ENCODE measurements at regions not wholly inside any gene's neighbourhood (a gene's known extent, or its start where the extent isn't known, plus 50 kb on each side); places are given as distances from the start of the nearest gene placed in this dataset.

- Histone ChIP-seq H3K36me3 (no peaks in the 10 kb centered on the region), H3K27ac (no peak overlapping the region), H3K4me1 (no peaks in the 10 kb centered on the region), H3K4me3 (no peak overlapping the region), H3K27me3 (no peaks in the 10 kb centered on the region), H3K9me3 (no peaks in the 10 kb centered on the region)
- DNase-seq = no peak
- TF ChIP-seq CTCF (IDR thresholded peaks at IDR 0.05) (no peak), POLR2A (IDR thresholded peaks at IDR 0.05) (no peak)
- intact Hi-C loops (cut with DNase I; ENCODE audit: low total_unique reads) = no loop called here
Measured at GRCh38 chr6:105935416-105935815, 150.7 kb upstream of the PRDM1 start.

- intact Hi-C loops (cut with DNase I; ENCODE audit: low total_unique reads) = no loop called here
- no peaks in the 10 kb centered on the region for H3K4me1 ChIP-seq
- no peak overlapping the region for H3K27ac ChIP-seq
- H3K9me3 ChIP-seq = no peaks in the 10 kb centered on the region
- no peaks in the 10 kb centered on the region for H3K36me3 ChIP-seq
- no peaks in the 10 kb centered on the region for H3K27me3 ChIP-seq
- TF ChIP-seq POLR2A (IDR thresholded peaks at IDR 0.05) (no peak), CTCF (IDR thresholded peaks at IDR 0.05) (no peak)
- no peak for DNase-seq
- H3K4me3 ChIP-seq = no peak overlapping the region
Measured at GRCh38 chr6:105934708-105935107, 151.4 kb upstream of the PRDM1 start.

- H3K9me3 ChIP-seq = no peaks in the 10 kb centered on the region
- intact Hi-C loops (cut with DNase I; ENCODE audit: low total_unique reads) = no loop called here
- H3K36me3 ChIP-seq = no peaks in the 10 kb centered on the region
- TF ChIP-seq CTCF (IDR thresholded peaks at IDR 0.05) (no peak), POLR2A (IDR thresholded peaks at IDR 0.05) (no peak)
- no peak for DNase-seq
- no peaks in the 10 kb centered on the region for H3K27me3 ChIP-seq
- H3K4me1 ChIP-seq = no peaks in the 10 kb centered on the region
- no peak overlapping the region for H3K27ac ChIP-seq
- no peak overlapping the region for H3K4me3 ChIP-seq
Measured at GRCh38 chr6:105932440-105932839, 153.7 kb upstream of the PRDM1 start.

GRCh38 chr6:105929626-105930025 is 156.5 kb upstream of the PRDM1 start:
- Histone ChIP-seq H3K4me3 (no peak overlapping the region), H3K36me3 (no peaks in the 10 kb centered on the region), H3K27me3 (no peaks in the 10 kb centered on the region), H3K27ac (no peak overlapping the region), H3K9me3 (no peaks in the 10 kb centered on the region), H3K4me1 (no peaks in the 10 kb centered on the region)
- DNase-seq = no peak
- TF ChIP-seq POLR2A (IDR thresholded peaks at IDR 0.05) (no peak), CTCF (IDR thresholded peaks at IDR 0.05) (no peak)
- intact Hi-C loops (cut with DNase I; ENCODE audit: low total_unique reads) = no loop called here

GRCh38 chr6:105926318-105926717 is 159.8 kb upstream of the PRDM1 start:
- Histone ChIP-seq H3K27me3 (no peaks in the 10 kb centered on the region), H3K27ac (no peak overlapping the region), H3K36me3 (no peaks in the 10 kb centered on the region), H3K4me3 (no peak overlapping the region), H3K9me3 (no peaks in the 10 kb centered on the region), H3K4me1 (no peaks in the 10 kb centered on the region)
- intact Hi-C loops (cut with DNase I; ENCODE audit: low total_unique reads) = no loop called here
- TF ChIP-seq POLR2A (IDR thresholded peaks at IDR 0.05) (no peak), CTCF (IDR thresholded peaks at IDR 0.05) (no peak)
- no peak for DNase-seq
